SH-SY5Y (cell line): ENCODE measurements at regions not wholly inside any gene's neighbourhood (a gene's known extent, or its start where the extent isn't known, plus 50 kb on each side); places are given as distances from the start of the nearest gene placed in this dataset.

ENCODE experiments used
- GATA2 ChIP-seq: IDR thresholded peaks from 2 replicates; pipeline ENCODE4 v1.6.1; 2011; ENCODE audit warnings: mild to moderate bottlenecking, low read depth, low read length
- GATA3 ChIP-seq: IDR thresholded peaks from 2 replicates; pipeline ENCODE4 v1.6.1; 2011; ENCODE audit warnings: low read depth, mild to moderate bottlenecking, low read length, moderate library complexity

DNA sequence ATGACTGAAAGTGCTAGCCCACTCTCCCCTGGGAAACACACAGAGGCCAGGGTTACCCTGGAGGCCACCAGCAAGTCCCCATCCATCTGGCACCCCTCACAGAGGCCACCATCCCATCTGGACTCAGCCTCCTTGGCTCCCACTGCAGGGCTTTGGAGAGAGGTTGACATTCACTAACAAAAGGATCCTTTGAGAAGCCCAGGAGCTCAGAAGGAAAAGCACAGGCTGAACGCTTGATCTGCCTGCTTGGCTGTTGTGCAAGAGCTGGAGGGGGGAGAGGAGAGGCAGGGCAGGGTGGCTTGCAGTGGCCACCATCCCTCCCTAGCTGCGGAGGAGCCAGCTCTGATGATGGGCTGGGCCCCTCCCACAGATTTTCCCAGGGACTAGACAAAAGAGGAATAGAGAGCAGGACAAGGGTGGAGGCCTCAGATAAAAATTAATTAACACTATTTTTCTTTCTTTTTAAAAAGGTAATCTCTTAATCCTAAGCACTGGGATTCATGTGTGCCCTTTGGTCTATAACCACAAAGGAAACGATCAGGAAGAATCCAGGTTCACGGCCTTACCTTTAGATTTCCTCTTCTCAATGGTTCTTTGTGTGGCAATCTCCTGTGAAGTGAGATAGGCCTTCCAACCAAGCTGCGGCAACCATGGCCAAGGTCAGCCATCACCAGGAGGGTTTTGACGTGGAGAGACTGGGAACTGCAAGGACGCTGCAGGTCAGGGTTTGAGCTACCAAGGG lies 154.7 kb downstream of the BARX2 start:
- TF ChIP-seq GATA2 (no peak), GATA3 (no peak)
